Neural crest cell (in vitro differentiated cells): ENCODE measurements at regions not wholly inside any gene's neighbourhood (a gene's known extent, or its start where the extent isn't known, plus 50 kb on each side); places are given as distances from the start of the nearest gene placed in this dataset.

ENCODE experiments used
- DNase-seq: peaks from one replicate; pipeline ENCODE4 v3.0.0; 2021; ENCODE audit warnings: low read depth, mixed read lengths, low spot score
- H3K27ac Mint-ChIP-seq: one replicate; pipeline ENCODE4 v1.8.0; 2021; ENCODE audit warnings: mild to moderate bottlenecking, mixed read lengths; ENCODE audit not compliant: unreplicated experiment
- H3K27me3 Mint-ChIP-seq: 2 replicates; pipeline ENCODE4 v1.8.0; 2021; ENCODE audit warnings: low read depth, mild to moderate bottlenecking, mixed read lengths
- H3K36me3 Mint-ChIP-seq: 2 replicates; pipeline ENCODE4 v1.8.0; 2021; ENCODE audit warnings: low read depth, mild to moderate bottlenecking, mixed read lengths
- H3K4me1 Mint-ChIP-seq: 2 replicates; pipeline ENCODE4 v1.8.0; 2021; ENCODE audit warnings: mixed read lengths
- H3K4me3 Mint-ChIP-seq: one replicate; pipeline ENCODE4 v1.8.0; 2021; ENCODE audit warnings: mild to moderate bottlenecking, mixed read lengths
- H3K9me3 Mint-ChIP-seq: 2 replicates; pipeline ENCODE4 v1.8.0; 2021; ENCODE audit warnings: mixed read lengths
- CTCF ChIP-seq: fragments of 200-600 bp; sonication (generic); conservative IDR thresholded peaks from 2 replicates; pipeline ENCODE4 v1.5.0; 2021; ENCODE audit warnings: antibody characterized with exemption, mild to moderate bottlenecking

GRCh38 chr6:119799596-119800509, 450.3 kb upstream of the MAN1A1 start:
- no peak for DNase-seq
- Mint-ChIP-seq H3K27ac (no peak overlapping the region), H3K4me3 (no peak overlapping the region), H3K27me3 (no peaks in the 10 kb centered on the region), H3K9me3 (peaks cover 2% of the 10 kb centered on the region), H3K36me3 (no peaks in the 10 kb centered on the region), H3K4me1 (peaks cover 12% of the 10 kb centered on the region)
- TF ChIP-seq CTCF: no peak

- Mint-ChIP-seq H3K9me3 (peaks cover 4% of the 10 kb centered on the region), H3K4me1 (peaks cover 9% of the 10 kb centered on the region), H3K36me3 (no peaks in the 10 kb centered on the region), H3K27me3 (no peaks in the 10 kb centered on the region), H3K4me3 (no peak overlapping the region), H3K27ac (no peak overlapping the region)
- DNase-seq: no peak
- no peak for TF ChIP-seq CTCF
Measured at GRCh38 chr6:119791736-119792135, 442.2 kb upstream of the MAN1A1 start.

- H3K27ac Mint-ChIP-seq: no peak overlapping the region
- no peaks in the 10 kb centered on the region for H3K4me1 Mint-ChIP-seq
- TF ChIP-seq CTCF: no peak
- H3K27me3 Mint-ChIP-seq: no peaks in the 10 kb centered on the region
- no peaks in the 10 kb centered on the region for H3K9me3 Mint-ChIP-seq
- no peaks in the 10 kb centered on the region for H3K36me3 Mint-ChIP-seq
- H3K4me3 Mint-ChIP-seq: no peak overlapping the region
- DNase-seq: no peak
Measured at GRCh38 chr6:119781365-119781764, 431.8 kb upstream of the MAN1A1 start.

- H3K27ac Mint-ChIP-seq: no peak overlapping the region
- H3K36me3 Mint-ChIP-seq: peaks cover 2% of the 10 kb centered on the region
- peaks cover 18% of the 10 kb centered on the region for H3K9me3 Mint-ChIP-seq
- H3K4me3 Mint-ChIP-seq: no peak overlapping the region
- DNase-seq: no peak
- H3K4me1 Mint-ChIP-seq: no peaks in the 10 kb centered on the region
- TF ChIP-seq CTCF: no peak
- H3K27me3 Mint-ChIP-seq: peaks cover 2% of the 10 kb centered on the region
Measured at GRCh38 chr6:119768201-119768600, 418.6 kb upstream of the MAN1A1 start.

- H3K9me3 Mint-ChIP-seq: peaks cover 13% of the 10 kb centered on the region
- peaks cover 2% of the 10 kb centered on the region for H3K36me3 Mint-ChIP-seq
- DNase-seq: no peak
- H3K27me3 Mint-ChIP-seq: peaks cover 2% of the 10 kb centered on the region
- H3K27ac Mint-ChIP-seq: no peak overlapping the region
- no peak for TF ChIP-seq CTCF
- H3K4me1 Mint-ChIP-seq: no peaks in the 10 kb centered on the region
- H3K4me3 Mint-ChIP-seq: no peak overlapping the region
Measured at GRCh38 chr6:119764927-119765681, 415.5 kb upstream of the MAN1A1 start.
